Astrocyte (in vitro differentiated cells and primary cell): ENCODE measurements at regions not wholly inside any gene's neighbourhood (a gene's known extent, or its start where the extent isn't known, plus 50 kb on each side); places are given as distances from the start of the nearest gene placed in this dataset.

Source experiments
- DNase-seq: peaks from one replicate; pipeline ENCODE4 v3.0.0-alpha.2; 2010; ENCODE audit warnings: low read depth
- FAIRE-seq: peaks from 2 replicates; lab custom pipeline; 2011; peaks lifted over from hg19 to GRCh38; lab: Jason Lieb, UNC
- H2AFZ ChIP-seq: 2 replicates; pipeline ENCODE4 v1.6.0; 2012; ENCODE audit warnings: low read depth, low read length, inconsistent platforms
- H3K27ac ChIP-seq: 2 replicates; pipeline ENCODE4 v1.5.1; 2011; ENCODE audit warnings: low read depth, low read length, inconsistent platforms
- H3K27me3 ChIP-seq: 2 replicates; pipeline ENCODE4 v1.6.0; 2011; ENCODE audit warnings: low read length, inconsistent platforms; ENCODE audit not compliant: insufficient read depth
- H3K36me3 ChIP-seq: 2 replicates; pipeline ENCODE4 v1.5.1; 2011; ENCODE audit warnings: low read length, inconsistent platforms; ENCODE audit not compliant: insufficient read depth
- H3K4me1 ChIP-seq: 2 replicates; pipeline ENCODE4 v1.5.1; 2011; ENCODE audit warnings: low read length, inconsistent platforms; ENCODE audit not compliant: insufficient read depth
- H3K4me2 ChIP-seq: 2 replicates; pipeline ENCODE4 v1.6.0; 2012; ENCODE audit warnings: low read length, inconsistent platforms
- H3K4me3 ChIP-seq: 2 replicates; pipeline ENCODE4 v1.5.1; 2011; ENCODE audit warnings: low read depth, mild to moderate bottlenecking, low read length, inconsistent platforms; ENCODE audit not compliant: insufficient read depth
- H3K79me2 ChIP-seq: 2 replicates; pipeline ENCODE4 v1.6.0; 2012; ENCODE audit warnings: mild to moderate bottlenecking, low read length, inconsistent platforms; ENCODE audit not compliant: insufficient read depth
- H3K9ac ChIP-seq: 2 replicates; pipeline ENCODE4 v1.6.0; 2012; ENCODE audit warnings: mild to moderate bottlenecking, low read length, inconsistent platforms
- H3K9me3 ChIP-seq: 2 replicates; pipeline ENCODE4 v1.5.1; 2012; ENCODE audit warnings: low read depth, mild to moderate bottlenecking, low read length, inconsistent platforms; ENCODE audit not compliant: insufficient read depth
- H4K20me1 ChIP-seq: 2 replicates; pipeline ENCODE4 v1.6.0; 2012; ENCODE audit warnings: low read length, inconsistent platforms; ENCODE audit not compliant: insufficient read depth
- H3K27ac Mint-ChIP-seq: one replicate; pipeline ENCODE4 v1.8.0; 2021; ENCODE audit warnings: mild to moderate bottlenecking, mixed read lengths; ENCODE audit not compliant: unreplicated experiment
- H3K27me3 Mint-ChIP-seq: one replicate; pipeline ENCODE4 v1.8.0; 2021; ENCODE audit warnings: low read depth, mixed read lengths; ENCODE audit not compliant: unreplicated experiment
- H3K36me3 Mint-ChIP-seq: one replicate; pipeline ENCODE4 v1.8.0; 2021; ENCODE audit warnings: low read depth, mixed read lengths; ENCODE audit not compliant: unreplicated experiment
- H3K4me1 Mint-ChIP-seq: one replicate; pipeline ENCODE4 v1.8.0; 2021; ENCODE audit warnings: low read depth, mixed read lengths; ENCODE audit not compliant: unreplicated experiment
- H3K4me3 Mint-ChIP-seq: one replicate; pipeline ENCODE4 v1.8.0; 2021; ENCODE audit warnings: mild to moderate bottlenecking, moderate library complexity, mixed read lengths; ENCODE audit not compliant: unreplicated experiment
- H3K9me3 Mint-ChIP-seq: one replicate; pipeline ENCODE4 v1.8.0; 2021; ENCODE audit warnings: mild to moderate bottlenecking, mixed read lengths; ENCODE audit not compliant: unreplicated experiment
- EZH2 ChIP-seq: IDR thresholded peaks from 2 replicates; pipeline ENCODE4 v1.6.1; 2012; ENCODE audit warnings: mild to moderate bottlenecking, low read length, inconsistent platforms; ENCODE audit not compliant: insufficient read depth
- TF ChIP-seq, protein P1 (sequence below): IDR thresholded peaks from 2 replicates; pipeline ENCODE4 v1.5.1; 2011; ENCODE audit warnings: low read depth, mild to moderate bottlenecking, inconsistent platforms, low read length, moderate library complexity; ENCODE audit not compliant: insufficient read depth

DNA sequence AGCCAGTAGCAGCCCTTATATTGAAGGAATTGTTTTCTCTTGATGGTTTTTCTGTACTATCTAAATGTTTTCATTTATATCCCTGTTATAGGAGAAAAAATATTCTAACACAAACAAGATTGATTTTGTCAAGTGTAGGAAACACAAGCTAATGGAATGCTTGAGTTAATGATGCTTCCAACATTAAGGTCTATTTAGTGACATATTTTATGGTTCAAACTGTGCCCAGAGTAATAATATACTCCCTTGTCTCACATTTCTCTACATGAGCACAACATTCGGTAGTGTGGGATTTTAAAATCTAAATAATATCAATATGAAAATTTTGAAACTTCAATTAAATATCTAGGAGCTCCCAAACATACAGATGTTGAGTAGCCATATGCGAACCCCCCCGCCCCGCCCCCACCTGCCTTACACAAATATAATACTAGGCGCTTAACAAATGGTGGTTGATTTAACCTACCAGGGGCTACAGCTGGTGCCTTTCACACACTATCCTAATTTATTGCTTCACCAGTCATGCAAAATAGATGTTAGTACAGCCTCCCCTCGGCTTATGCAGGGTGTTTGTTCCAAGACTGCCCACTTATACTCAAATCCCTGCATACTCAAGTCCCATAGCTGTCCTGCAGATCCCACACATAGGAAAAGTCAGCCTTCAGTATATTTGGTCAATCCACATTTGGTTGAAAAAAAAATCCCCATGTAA, 124.1 kb upstream of the ACO1 start:
- H3K4me1 ChIP-seq: no peaks in the 10 kb centered on the region
- no peak overlapping the region for H2AFZ ChIP-seq
- Mint-ChIP-seq H3K36me3 (no peaks in the 10 kb centered on the region), H3K27me3 (no peaks in the 10 kb centered on the region), H3K4me1 (peaks cover 14% of the 10 kb centered on the region), H3K27ac (no peak overlapping the region), H3K9me3 (no peaks in the 10 kb centered on the region), H3K4me3 (no peak overlapping the region)
- H3K4me3 ChIP-seq: no peak overlapping the region
- DNase-seq: no peak
- H3K4me2 ChIP-seq: no peak overlapping the region
- H3K9me3 ChIP-seq: no peaks in the 10 kb centered on the region
- H3K36me3 ChIP-seq: no peaks in the 10 kb centered on the region
- H3K27me3 ChIP-seq: no peaks in the 10 kb centered on the region
- TF ChIP-seq, protein P1, sequence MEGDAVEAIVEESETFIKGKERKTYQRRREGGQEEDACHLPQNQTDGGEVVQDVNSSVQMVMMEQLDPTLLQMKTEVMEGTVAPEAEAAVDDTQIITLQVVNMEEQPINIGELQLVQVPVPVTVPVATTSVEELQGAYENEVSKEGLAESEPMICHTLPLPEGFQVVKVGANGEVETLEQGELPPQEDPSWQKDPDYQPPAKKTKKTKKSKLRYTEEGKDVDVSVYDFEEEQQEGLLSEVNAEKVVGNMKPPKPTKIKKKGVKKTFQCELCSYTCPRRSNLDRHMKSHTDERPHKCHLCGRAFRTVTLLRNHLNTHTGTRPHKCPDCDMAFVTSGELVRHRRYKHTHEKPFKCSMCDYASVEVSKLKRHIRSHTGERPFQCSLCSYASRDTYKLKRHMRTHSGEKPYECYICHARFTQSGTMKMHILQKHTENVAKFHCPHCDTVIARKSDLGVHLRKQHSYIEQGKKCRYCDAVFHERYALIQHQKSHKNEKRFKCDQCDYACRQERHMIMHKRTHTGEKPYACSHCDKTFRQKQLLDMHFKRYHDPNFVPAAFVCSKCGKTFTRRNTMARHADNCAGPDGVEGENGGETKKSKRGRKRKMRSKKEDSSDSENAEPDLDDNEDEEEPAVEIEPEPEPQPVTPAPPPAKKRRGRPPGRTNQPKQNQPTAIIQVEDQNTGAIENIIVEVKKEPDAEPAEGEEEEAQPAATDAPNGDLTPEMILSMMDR: no peak
- no peak for TF ChIP-seq EZH2
- no peak overlapping the region for H3K27ac ChIP-seq
- H4K20me1 ChIP-seq: no peaks in the 10 kb centered on the region
- no peak for FAIRE-seq
- H3K9ac ChIP-seq: no peak overlapping the region
- no peaks in the 10 kb centered on the region for H3K79me2 ChIP-seq

DNA sequence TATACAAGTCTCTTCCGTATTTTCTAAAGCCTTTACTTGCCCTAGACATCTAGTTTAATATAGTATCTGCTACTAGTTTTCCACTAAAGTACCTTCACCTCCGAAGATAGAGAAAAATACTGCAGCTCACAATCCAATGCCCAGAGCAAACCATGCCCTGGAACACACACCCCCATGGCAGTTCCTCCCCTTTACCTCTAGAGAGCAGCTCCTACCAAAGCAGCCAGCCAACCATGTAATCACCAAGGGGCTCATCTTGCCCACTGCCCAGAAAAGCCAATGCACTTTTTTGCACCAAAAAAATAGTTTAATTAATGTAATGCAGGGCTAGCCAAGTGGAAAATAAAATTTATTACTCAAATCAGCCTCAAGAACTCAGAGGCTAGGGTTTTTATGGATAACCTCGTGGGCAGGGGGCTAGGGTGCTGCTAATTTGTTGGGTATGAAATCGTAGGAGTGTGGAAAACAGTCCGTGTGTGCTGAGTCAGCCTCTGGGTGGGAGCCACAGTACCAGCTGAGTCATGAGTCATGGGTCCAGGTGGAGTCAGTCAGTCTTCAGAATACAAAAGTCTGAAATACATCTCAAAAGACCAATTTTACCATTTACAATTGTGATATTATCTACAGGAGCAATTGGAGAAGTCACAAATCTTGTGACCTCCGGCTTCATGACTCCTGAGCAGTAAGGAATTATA, 120.1 kb upstream of the ACO1 start:
- DNase-seq (peak; percentile 1), FAIRE-seq (no peak)
- no peak overlapping the region for H3K4me3 ChIP-seq
- no peaks in the 10 kb centered on the region for H3K79me2 ChIP-seq
- H3K9ac ChIP-seq: no peak overlapping the region
- H3K27me3 Mint-ChIP-seq: no peaks in the 10 kb centered on the region
- H2AFZ ChIP-seq: no peak overlapping the region
- H3K4me1 ChIP-seq: no peaks in the 10 kb centered on the region
- no peak for TF ChIP-seq EZH2
- TF ChIP-seq, protein P1: no peak
- no peaks in the 10 kb centered on the region for H3K27me3 ChIP-seq
- peak overlapping the region; percentile 21 for H3K27ac Mint-ChIP-seq
- H3K9me3 Mint-ChIP-seq: peaks cover 2% of the 10 kb centered on the region
- no peak overlapping the region for H3K27ac ChIP-seq
- H3K36me3 Mint-ChIP-seq: no peaks in the 10 kb centered on the region
- no peaks in the 10 kb centered on the region for H4K20me1 ChIP-seq
- peaks cover 8% of the 10 kb centered on the region for H3K4me1 Mint-ChIP-seq
- H3K9me3 ChIP-seq: no peaks in the 10 kb centered on the region
- H3K4me2 ChIP-seq: no peak overlapping the region
- H3K36me3 ChIP-seq: no peaks in the 10 kb centered on the region
- no peak overlapping the region for H3K4me3 Mint-ChIP-seq

DNA sequence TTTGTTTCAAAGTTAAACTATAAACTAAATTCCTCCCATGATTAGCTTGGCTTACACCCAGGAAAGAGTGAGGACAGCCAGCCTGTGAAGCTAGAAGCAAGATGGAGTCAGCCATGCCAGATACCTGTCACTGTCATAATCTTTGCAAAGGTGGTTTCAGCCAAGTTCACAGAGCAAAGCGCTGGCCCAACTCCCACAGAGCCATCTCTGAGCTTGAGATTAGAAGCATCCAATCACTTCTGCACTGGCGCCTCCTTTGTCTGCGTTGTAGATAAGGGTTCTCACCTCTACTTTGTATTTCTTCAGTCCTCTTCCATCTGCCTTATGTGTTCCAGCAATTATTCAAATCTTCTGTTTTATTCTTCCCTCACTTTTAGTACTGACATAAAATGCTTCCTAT, 119.4 kb upstream of the ACO1 start:
- H3K27me3 Mint-ChIP-seq: no peaks in the 10 kb centered on the region
- H3K27ac Mint-ChIP-seq: no peak overlapping the region
- Histone ChIP-seq H2AFZ (no peak overlapping the region), H3K27ac (no peak overlapping the region), H3K4me2 (no peak overlapping the region), H3K36me3 (no peaks in the 10 kb centered on the region), H3K4me1 (no peaks in the 10 kb centered on the region), H4K20me1 (no peaks in the 10 kb centered on the region), H3K27me3 (no peaks in the 10 kb centered on the region), H3K4me3 (no peak overlapping the region), H3K79me2 (no peaks in the 10 kb centered on the region), H3K9me3 (no peaks in the 10 kb centered on the region), H3K9ac (no peak overlapping the region)
- FAIRE-seq (no peak), DNase-seq (no peak)
- no peak for TF ChIP-seq EZH2
- TF ChIP-seq, protein P1: no peak
- H3K4me1 Mint-ChIP-seq: peaks cover 8% of the 10 kb centered on the region
- no peak overlapping the region for H3K4me3 Mint-ChIP-seq
- H3K36me3 Mint-ChIP-seq: no peaks in the 10 kb centered on the region
- peaks cover 2% of the 10 kb centered on the region for H3K9me3 Mint-ChIP-seq
